ENCODE measurements at regions not wholly inside any gene's neighbourhood (a gene's known extent, or its start where the extent isn't known, plus 50 kb on each side); places are given as distances from the start of the nearest gene placed in this dataset.

- DNase-seq (ENCODE audit: extremely low read depth in 1 of 2, low read depth in 1 of 2), result no peak
Observed at GRCh38 chr11:11045156-11045930, 187.5 kb upstream of the ZBED5 start.

GRCh38 chr11:11044137-11044855, 186.4 kb upstream of the ZBED5 start:
- DNase-seq (ENCODE audit: extremely low read depth in 1 of 2, low read depth in 1 of 2), result no peak

- DNase-seq (ENCODE audit: extremely low read depth in 1 of 2, low read depth in 1 of 2), result no peak
Observed at GRCh38 chr11:11043721-11044120, 185.9 kb upstream of the ZBED5 start.

- DNase-seq (ENCODE audit: extremely low read depth in 1 of 2, low read depth in 1 of 2), result no peak
Observed at GRCh38 chr11:11039208-11039965, 181.5 kb upstream of the ZBED5 start.

- no peak for DNase-seq (ENCODE audit: extremely low read depth in 1 of 2, low read depth in 1 of 2)
Observed at GRCh38 chr11:11038782-11039181, 180.9 kb upstream of the ZBED5 start.

- DNase-seq (ENCODE audit: extremely low read depth in 1 of 2, low read depth in 1 of 2), result no peak
Observed at GRCh38 chr11:11038352-11038751, 180.5 kb upstream of the ZBED5 start.

GRCh38 chr11:11036848-11037732, 179.2 kb upstream of the ZBED5 start:
- peak in 1 of 2 donors; percentile 1 for DNase-seq (ENCODE audit: extremely low read depth in 1 of 2, low read depth in 1 of 2)

- DNase-seq (ENCODE audit: extremely low read depth in 1 of 2, low read depth in 1 of 2), result no peak
Observed at GRCh38 chr11:11036185-11036847, 178.5 kb upstream of the ZBED5 start.

GRCh38 chr11:11035331-11035730, 177.5 kb upstream of the ZBED5 start:
- no peak for DNase-seq (ENCODE audit: extremely low read depth in 1 of 2, low read depth in 1 of 2)

- no peak for DNase-seq (ENCODE audit: extremely low read depth in 1 of 2, low read depth in 1 of 2)
Observed at GRCh38 chr11:11034476-11034875, 176.6 kb upstream of the ZBED5 start.

GRCh38 chr11:11032066-11032465, 174.2 kb upstream of the ZBED5 start:
- DNase-seq (ENCODE audit: extremely low read depth in 1 of 2, low read depth in 1 of 2), result no peak

- no peak for DNase-seq (ENCODE audit: extremely low read depth in 1 of 2, low read depth in 1 of 2)
Observed at GRCh38 chr11:11029027-11029426, 171.2 kb upstream of the ZBED5 start.

- peak; percentile 37 to 66 for DNase-seq (ENCODE audit: extremely low read depth in 1 of 2, low read depth in 1 of 2)
Observed at GRCh38 chr11:11028017-11028692, 170.3 kb upstream of the ZBED5 start.

GRCh38 chr11:11027288-11027687, 169.4 kb upstream of the ZBED5 start:
- no peak for DNase-seq (ENCODE audit: extremely low read depth in 1 of 2, low read depth in 1 of 2)

- no peak for DNase-seq (ENCODE audit: extremely low read depth in 1 of 2, low read depth in 1 of 2)
Observed at GRCh38 chr11:11025087-11025486, 167.2 kb upstream of the ZBED5 start.

GRCh38 chr11:11022125-11022730, 164.4 kb upstream of the ZBED5 start:
- DNase-seq (ENCODE audit: extremely low read depth in 1 of 2, low read depth in 1 of 2), result no peak

- no peak for DNase-seq (ENCODE audit: extremely low read depth in 1 of 2, low read depth in 1 of 2)
Observed at GRCh38 chr11:11021563-11021962, 163.7 kb upstream of the ZBED5 start.

- no peak for DNase-seq (ENCODE audit: extremely low read depth in 1 of 2, low read depth in 1 of 2)
Observed at GRCh38 chr11:11020747-11021149, 162.9 kb upstream of the ZBED5 start.

- no peak for DNase-seq (ENCODE audit: extremely low read depth in 1 of 2, low read depth in 1 of 2)
Observed at GRCh38 chr11:11020219-11020726, 162.4 kb upstream of the ZBED5 start.
